C4-2B (cell line): ENCODE measurements at regions not wholly inside any gene's neighbourhood (a gene's known extent, or its start where the extent isn't known, plus 50 kb on each side); places are given as distances from the start of the nearest gene placed in this dataset.

Source experiments
- H3K27ac ChIP-seq: fragments of 450-650 bp; 2 replicates; pipeline ENCODE4 v1.5.1; 2017
- CTCF ChIP-seq: fragments of 450-650 bp; conservative IDR thresholded peaks from 2 replicates; pipeline ENCODE4 v1.5.1; 2017; ENCODE audit warnings: mild to moderate bottlenecking
- ZFX ChIP-seq: fragments of 450-650 bp; IDR thresholded peaks from 2 replicates; pipeline ENCODE4 v1.6.1; 2017

- H3K27ac ChIP-seq, result no peak overlapping the region
- TF ChIP-seq CTCF, result no peak
- TF ChIP-seq ZFX, result no peak
Observed at GRCh38 chr12:13701502-13701901, 279.9 kb downstream of the GRIN2B start.

GRCh38 chr12:13697973-13698372 lies 283.4 kb downstream of the GRIN2B start:
- TF ChIP-seq ZFX (no peak), CTCF (no peak)
- no peak overlapping the region for H3K27ac ChIP-seq

- no peak for TF ChIP-seq ZFX
- TF ChIP-seq CTCF, result no peak
- no peak overlapping the region for H3K27ac ChIP-seq
Observed at GRCh38 chr12:13695781-13696180, 285.6 kb downstream of the GRIN2B start.

- no peak overlapping the region for H3K27ac ChIP-seq
- TF ChIP-seq ZFX (no peak), CTCF (no peak)
Observed at GRCh38 chr12:13692332-13692731, 289.1 kb downstream of the GRIN2B start.

GRCh38 chr12:13691598-13691997 lies 289.8 kb downstream of the GRIN2B start:
- H3K27ac ChIP-seq, result no peak overlapping the region
- TF ChIP-seq ZFX (no peak), CTCF (no peak)

GRCh38 chr12:13687633-13688032 lies 293.8 kb downstream of the GRIN2B start:
- no peak overlapping the region for H3K27ac ChIP-seq
- TF ChIP-seq ZFX, result no peak
- no peak for TF ChIP-seq CTCF

GRCh38 chr12:13686260-13686659 lies 295.1 kb downstream of the GRIN2B start:
- TF ChIP-seq CTCF (no peak), ZFX (no peak)
- no peak overlapping the region for H3K27ac ChIP-seq
